ENCODE measurements at regions not wholly inside any gene's neighbourhood (a gene's known extent, or its start where the extent isn't known, plus 50 kb on each side); places are given as distances from the start of the nearest gene placed in this dataset.

- TF ChIP-seq, protein P1, sequence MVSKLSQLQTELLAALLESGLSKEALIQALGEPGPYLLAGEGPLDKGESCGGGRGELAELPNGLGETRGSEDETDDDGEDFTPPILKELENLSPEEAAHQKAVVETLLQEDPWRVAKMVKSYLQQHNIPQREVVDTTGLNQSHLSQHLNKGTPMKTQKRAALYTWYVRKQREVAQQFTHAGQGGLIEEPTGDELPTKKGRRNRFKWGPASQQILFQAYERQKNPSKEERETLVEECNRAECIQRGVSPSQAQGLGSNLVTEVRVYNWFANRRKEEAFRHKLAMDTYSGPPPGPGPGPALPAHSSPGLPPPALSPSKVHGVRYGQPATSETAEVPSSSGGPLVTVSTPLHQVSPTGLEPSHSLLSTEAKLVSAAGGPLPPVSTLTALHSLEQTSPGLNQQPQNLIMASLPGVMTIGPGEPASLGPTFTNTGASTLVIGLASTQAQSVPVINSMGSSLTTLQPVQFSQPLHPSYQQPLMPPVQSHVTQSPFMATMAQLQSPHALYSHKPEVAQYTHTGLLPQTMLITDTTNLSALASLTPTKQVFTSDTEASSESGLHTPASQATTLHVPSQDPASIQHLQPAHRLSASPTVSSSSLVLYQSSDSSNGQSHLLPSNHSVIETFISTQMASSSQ (IDR thresholded peaks at IDR 0.05; ENCODE audit: low read depth), result no peak
- TF ChIP-seq, protein P1 (CRISPR knock-in tag; IDR thresholded peaks at IDR 0.05; ENCODE audit: borderline replicate concordance), result no peak
Observed at GRCh38 chr4:181677201-181677600, 566.0 kb upstream of the TENM3 start (continued).

DNA sequence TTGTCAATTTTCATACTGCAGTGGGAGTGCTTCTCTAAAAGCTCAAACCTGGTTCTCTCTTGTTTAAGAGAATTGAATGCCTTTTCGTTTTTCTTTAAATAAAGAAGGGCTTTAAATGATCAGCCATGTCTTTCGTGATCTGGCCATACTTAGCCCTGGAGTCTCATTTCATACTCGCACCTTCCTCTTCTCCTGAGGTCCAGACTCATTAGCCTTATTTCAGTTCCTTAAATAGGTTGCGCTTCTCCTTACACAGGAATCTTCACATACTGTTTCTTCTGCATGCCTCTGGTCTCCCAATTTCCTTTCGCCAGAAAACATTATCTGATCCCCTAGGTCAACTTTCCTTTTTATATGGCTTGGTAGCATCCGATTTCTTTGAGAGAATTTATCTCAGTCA, 565.6 kb upstream of the TENM3 start:
- Histone ChIP-seq H3K9me3 (ENCODE audit: low read length) (no peaks in the 10 kb centered on the region), H3K79me2 (ENCODE audit: insufficient read depth, low read length) (no peaks in the 10 kb centered on the region), H3K4me3 (replicated peaks in 1 of 3; ENCODE audit: insufficient read depth in 1 of 3, low read depth in 2 of 3, low read length in 3 of 3) (no peak overlapping the region), H3K4me1 (ENCODE audit: insufficient read depth, low read length) (no peaks in the 10 kb centered on the region), H3K27ac (ENCODE audit: extremely low read length, insufficient read depth, low read length) (no peak overlapping the region), H3K4me2 (ENCODE audit: low read depth, low read length) (no peak overlapping the region), H3K27me3 (ENCODE audit: control insufficient read depth in 1 of 2, insufficient read depth in 2 of 2, low read length in 2 of 2) (0 out of 5 replicates have a peak, but pooled peaks cover 0 to 2% of the 10 kb centered on the region in 2 experiments), H3K36me3 (replicated peaks in 1 of 2; ENCODE audit: control insufficient read depth in 1 of 2, insufficient read depth in 2 of 2, low read length in 2 of 2) (no peaks in the 10 kb centered on the region), H4K20me1 (ENCODE audit: insufficient read depth, low read length) (no peaks in the 10 kb centered on the region), H2AFZ (ENCODE audit: low read length) (no peak overlapping the region), H3K9ac (ENCODE audit: insufficient read depth, low read depth, low read length) (no peak overlapping the region)
- in situ Hi-C loops (cut with HindIII; ENCODE audit: extremely low pct_ligation_motif_present, low pct_unique_long_range_greater_than_20kb), result no loop called here
- no TSS peak for BruUV-seq (replicated peaks)
- ChIA-PET POLR2A (no interaction called here), CTCF (ENCODE audit: low intra/inter-chr PET ratio, low total read pairs) (no interaction called here)
- WGBS (ENCODE audit: low lambda C conversion rate), result under 1% methylated on average over 6 of the region's 6 CpGs
- intact Hi-C loops (cut with micrococcal nuclease; ENCODE audit: unreplicated experiment), result no loop called here
- FAIRE-seq (no peak), DNase-seq (ENCODE audit: low spot score) (no peak), ATAC-seq (no peak)
- TF ChIP-seq RCOR2 (CRISPR knock-in tag; IDR thresholded peaks at IDR 0.05) (no peak), ZNF333 (CRISPR knock-in tag; IDR thresholded peaks at IDR 0.05; ENCODE audit: borderline replicate concordance) (no peak), ARNTL (CRISPR knock-in tag; IDR thresholded peaks at IDR 0.05) (no peak), ATF1 (CRISPR knock-in tag; IDR thresholded peaks at IDR 0.05) (no peak), ZNF136 (CRISPR knock-in tag; IDR thresholded peaks at IDR 0.05; ENCODE audit: low read depth) (no peak), IRF9 (CRISPR knock-in tag; IDR thresholded peaks at IDR 0.05; ENCODE audit: borderline replicate concordance) (no peak), STAT6 (CRISPR knock-in tag; IDR thresholded peaks at IDR 0.05; ENCODE audit: borderline replicate concordance) (no peak), BORCS8-MEF2B (CRISPR knock-in tag; IDR thresholded peaks at IDR 0.05) (no peak)
- TF ChIP-seq, protein P2, sequence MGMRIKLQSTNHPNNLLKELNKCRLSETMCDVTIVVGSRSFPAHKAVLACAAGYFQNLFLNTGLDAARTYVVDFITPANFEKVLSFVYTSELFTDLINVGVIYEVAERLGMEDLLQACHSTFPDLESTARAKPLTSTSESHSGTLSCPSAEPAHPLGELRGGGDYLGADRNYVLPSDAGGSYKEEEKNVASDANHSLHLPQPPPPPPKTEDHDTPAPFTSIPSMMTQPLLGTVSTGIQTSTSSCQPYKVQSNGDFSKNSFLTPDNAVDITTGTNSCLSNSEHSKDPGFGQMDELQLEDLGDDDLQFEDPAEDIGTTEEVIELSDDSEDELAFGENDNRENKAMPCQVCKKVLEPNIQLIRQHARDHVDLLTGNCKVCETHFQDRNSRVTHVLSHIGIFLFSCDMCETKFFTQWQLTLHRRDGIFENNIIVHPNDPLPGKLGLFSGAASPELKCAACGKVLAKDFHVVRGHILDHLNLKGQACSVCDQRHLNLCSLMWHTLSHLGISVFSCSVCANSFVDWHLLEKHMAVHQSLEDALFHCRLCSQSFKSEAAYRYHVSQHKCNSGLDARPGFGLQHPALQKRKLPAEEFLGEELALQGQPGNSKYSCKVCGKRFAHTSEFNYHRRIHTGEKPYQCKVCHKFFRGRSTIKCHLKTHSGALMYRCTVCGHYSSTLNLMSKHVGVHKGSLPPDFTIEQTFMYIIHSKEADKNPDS (CRISPR knock-in tag; IDR thresholded peaks at IDR 0.05), result no peak

Data from HepG2 (cell line).